ENCODE measurements at regions not wholly inside any gene's neighbourhood (a gene's known extent, or its start where the extent isn't known, plus 50 kb on each side); places are given as distances from the start of the nearest gene placed in this dataset.

GRCh38 chr2:12094134-12094533 lies 347.7 kb downstream of the LPIN1 start:
- TF ChIP-seq GATA3 (IDR thresholded peaks at IDR 0.05; ENCODE audit: low read depth, low read length) (no peak), GATA2 (IDR thresholded peaks at IDR 0.05; ENCODE audit: low read depth, low read length) (no peak)

Measured in SH-SY5Y (cell line).